Stimulated activated CD4-positive, alpha-beta T cell treated with anti-CD3 and anti-CD28 coated beads, Interleukin-4, amount 100 ng/mL, for 48 hours (primary cell): ENCODE measurements at regions not wholly inside any gene's neighbourhood (a gene's known extent, or its start where the extent isn't known, plus 50 kb on each side); places are given as distances from the start of the nearest gene placed in this dataset.

Experiments used
- DNase-seq, 2 donors: peaks; one replicate each; pipeline ENCODE4 v3.0.0-alpha.2; 2020; ENCODE audit warnings: low read depth in 2 of 2

DNA sequence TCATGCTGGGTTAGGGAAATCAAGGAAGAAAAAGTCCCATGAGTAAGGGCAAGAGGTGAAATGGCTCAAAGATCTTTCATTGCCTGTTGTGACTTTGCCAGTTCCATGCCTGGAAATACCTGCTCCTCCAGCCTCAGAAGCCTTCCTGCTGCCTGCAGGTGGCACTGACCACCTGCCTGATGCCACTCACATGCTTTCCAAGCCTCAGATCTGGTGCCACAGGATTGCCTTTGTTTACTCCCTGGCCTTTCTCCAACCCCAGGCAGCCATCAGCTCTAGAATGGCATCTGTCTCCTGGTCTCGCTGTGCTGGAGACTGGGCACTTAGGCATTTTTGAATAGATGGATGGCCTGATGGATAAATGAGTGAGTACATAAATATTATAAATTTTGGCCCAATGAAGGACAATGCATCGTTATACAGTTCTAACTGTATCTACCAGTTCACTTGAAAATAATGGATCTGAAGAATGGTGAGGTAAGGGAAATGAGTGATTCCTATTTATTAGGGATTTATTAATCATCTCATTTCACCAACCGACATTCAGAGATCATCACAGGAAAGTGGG lies 657.2 kb downstream of the INHBA start:
- DNase-seq: no peak

- DNase-seq: no peak
Observed at GRCh38 chr7:41039981-41040380, 662.9 kb downstream of the INHBA start.

DNA sequence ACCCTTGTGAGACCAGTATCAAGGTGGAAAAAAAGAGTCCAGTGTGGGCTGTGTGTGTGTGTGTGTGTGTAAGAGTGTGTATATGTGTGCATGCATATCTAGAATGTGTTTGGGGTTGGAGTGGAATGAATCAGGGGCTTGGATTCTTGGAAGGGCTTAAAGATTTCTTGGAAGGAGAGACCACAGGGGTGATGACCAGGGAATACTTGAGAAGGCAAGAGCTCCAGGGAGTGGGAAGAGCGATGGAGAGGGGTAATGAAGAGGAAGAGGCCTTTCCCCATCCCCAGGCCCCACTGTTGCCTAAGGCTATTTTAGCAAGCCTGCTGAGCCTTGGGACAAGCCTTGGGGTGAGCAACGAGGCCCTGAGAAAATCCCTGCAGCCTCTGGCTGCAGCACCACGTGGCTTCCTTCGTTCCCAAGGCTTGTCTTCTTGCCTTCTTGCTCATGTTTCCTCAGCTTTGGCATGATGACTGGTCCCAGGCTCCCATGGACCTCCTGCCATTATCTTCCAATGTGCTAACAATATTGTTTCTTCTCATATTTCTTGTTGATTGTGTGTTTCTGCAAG lies 663.4 kb downstream of the INHBA start:
- DNase-seq: no peak

DNA sequence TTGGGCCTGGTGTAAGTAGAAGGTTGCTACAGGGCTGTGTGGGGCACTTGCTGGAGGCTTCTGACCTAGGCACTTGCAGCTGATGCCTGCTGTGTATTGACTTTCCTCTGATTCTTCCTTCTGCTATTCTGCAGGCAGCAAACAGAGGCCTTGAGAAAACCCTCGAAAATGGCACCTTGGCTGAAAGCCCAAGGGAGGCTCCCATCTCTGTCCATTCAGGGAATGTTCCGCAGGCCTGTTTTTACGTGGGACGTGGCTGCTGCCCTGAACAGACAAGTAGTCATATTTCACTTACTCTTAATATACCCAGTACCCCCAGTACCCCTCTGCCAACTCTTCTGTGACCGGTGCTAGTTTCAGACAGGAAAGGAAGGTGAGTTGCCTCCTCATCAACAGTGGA lies 664.7 kb downstream of the INHBA start:
- DNase-seq: no peak

- DNase-seq: no peak
Observed at GRCh38 chr7:41037691-41038090, 665.2 kb downstream of the INHBA start.

DNA sequence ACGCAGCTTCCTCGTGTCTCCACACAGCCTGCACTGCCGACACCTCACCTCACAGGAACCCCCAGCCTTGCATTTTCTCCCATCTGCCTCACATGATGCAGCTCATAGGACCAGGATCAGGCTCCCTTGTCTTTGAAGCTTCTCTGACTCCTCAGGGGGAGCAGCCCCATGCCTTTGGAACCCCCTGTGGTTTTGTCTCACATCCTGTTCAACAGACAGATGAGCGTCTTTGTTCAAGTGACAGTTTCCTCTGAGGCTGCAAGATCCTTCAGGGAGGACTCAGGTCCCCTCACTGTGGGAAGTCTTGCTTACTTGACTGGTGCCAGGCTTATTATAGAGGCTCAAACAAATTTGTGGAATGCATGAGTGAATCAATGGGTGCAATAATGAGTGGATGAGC lies 667.1 kb downstream of the INHBA start:
- DNase-seq: no peak

DNA sequence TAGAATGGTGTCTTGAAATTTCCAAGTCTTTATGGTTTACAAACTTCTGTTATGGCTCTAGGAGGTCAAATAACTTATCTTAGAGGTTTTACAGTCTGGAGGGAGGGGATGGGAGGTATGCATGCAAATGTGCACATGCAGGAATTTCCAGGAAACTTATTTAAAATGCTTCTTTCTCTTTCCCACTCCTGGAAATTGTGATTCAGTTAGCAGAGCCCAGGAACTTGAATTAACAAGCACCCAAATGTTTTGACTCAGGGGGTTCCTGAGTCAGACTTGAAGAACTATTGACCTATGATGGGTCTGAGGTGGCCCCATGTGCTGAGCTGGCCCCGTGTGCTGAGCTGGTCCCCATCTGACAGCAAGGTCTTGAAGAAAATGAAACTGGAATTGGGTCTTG lies 669.4 kb downstream of the INHBA start:
- no peak for DNase-seq

- DNase-seq: no peak
Observed at GRCh38 chr7:41030673-41031072, 672.2 kb downstream of the INHBA start.

DNA sequence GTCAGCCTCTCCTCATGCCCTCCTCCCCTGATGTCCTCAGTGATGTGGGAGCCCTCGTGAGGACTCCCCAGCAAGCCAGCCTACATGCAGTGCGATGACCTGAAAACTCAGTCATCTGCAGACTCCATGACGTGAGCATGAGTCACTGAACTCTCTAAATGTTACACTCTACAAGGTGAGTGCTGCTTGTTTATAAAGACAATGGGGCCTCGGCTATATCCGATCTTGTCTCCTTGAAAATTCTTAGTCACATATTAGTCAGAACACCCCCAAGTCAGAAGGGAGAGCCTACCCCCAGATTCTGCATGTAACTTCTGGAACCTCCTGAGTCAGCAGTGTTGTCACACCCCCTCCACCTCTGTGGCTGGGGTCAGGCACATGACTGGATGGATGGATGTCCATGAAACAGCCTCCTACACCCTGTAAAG lies 673.8 kb downstream of the INHBA start:
- DNase-seq: no peak

DNA sequence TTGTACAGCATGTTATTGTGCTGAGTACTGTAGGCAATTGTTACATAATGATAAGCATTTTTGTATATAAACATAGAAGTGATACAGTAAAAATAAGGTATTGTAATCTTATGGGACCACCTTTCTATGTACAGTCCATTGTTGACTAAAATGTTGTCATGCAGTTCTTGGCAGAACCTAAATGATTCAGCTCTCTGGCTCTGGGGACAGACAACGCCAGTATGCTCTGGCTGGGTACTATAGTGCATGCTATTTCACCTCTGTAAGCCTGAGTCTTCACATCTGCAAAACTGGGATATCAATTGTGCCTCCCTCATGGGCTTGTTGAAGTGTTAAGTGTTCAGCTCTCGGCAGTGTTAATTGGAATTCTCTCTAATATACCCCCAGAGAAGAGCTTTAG lies 674.3 kb downstream of the INHBA start:
- DNase-seq: no peak

- DNase-seq: no peak
Observed at GRCh38 chr7:41027428-41028115, 675.3 kb downstream of the INHBA start.

- DNase-seq: no peak
Observed at GRCh38 chr7:41024126-41024525, 678.8 kb downstream of the INHBA start.

- no peak for DNase-seq
Observed at GRCh38 chr7:41020056-41020455, 682.8 kb downstream of the INHBA start.

DNA sequence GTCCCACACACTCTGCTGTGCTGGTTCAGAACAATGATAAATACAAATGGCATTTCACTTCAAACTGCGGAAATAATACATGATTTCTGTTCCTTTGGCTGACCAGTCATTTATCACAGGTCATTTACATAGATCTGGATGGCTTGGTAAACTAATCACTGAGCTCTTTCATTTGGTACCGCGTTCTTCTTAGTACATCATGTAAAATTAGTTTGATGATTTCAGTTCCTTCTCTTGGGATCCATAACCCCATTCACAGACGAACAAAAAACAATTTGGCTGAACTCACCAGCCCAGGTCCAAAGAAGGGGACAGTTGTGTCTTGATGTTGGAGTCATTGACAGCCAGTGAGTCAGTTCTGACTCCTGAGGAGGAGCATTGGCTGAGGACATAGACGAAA lies 689.8 kb downstream of the INHBA start:
- DNase-seq: no peak

DNA sequence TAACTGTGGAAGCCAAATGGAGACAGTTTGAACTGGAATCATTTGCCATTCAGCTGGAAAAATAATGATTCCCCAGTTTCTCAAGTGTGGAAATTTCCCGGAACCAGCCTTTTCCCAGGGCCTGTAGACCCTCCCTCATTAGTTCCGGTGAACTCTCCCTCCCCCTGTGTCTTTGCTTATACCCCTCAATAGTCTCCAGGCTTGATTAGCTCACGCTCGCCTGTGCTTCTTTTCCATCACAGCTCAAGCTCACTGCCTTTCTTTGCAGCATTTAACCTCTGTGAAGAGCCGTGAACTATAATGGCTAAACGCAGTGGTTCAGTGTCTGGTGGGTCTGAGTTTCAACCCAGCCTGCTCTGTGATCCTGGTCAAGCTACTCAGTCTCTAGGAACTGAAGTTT lies 690.8 kb downstream of the INHBA start:
- no peak for DNase-seq

- no peak for DNase-seq
Observed at GRCh38 chr7:41010967-41011366, 691.9 kb downstream of the INHBA start.

DNA sequence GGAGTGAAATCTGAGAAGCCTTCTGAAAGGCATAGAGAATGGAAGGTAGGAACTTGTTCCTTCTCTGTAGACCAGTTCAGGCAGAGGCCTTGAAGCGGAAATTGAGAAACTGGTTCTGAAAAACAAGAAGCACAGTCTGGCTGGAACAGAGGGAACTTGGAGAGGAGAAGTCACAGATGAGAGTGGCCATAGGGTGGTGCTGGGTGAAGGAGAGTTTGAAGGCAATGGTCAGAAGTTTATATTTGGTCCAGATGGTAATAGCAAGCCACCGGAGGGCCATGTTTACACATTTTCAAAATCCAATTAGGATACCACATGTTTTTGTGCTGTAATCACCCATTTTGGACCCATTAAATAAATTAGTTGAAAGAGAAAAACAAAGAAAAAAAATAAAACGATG lies 692.5 kb downstream of the INHBA start:
- no peak for DNase-seq

GRCh38 chr7:41007811-41008210 lies 695.1 kb downstream of the INHBA start:
- no peak for DNase-seq

DNA sequence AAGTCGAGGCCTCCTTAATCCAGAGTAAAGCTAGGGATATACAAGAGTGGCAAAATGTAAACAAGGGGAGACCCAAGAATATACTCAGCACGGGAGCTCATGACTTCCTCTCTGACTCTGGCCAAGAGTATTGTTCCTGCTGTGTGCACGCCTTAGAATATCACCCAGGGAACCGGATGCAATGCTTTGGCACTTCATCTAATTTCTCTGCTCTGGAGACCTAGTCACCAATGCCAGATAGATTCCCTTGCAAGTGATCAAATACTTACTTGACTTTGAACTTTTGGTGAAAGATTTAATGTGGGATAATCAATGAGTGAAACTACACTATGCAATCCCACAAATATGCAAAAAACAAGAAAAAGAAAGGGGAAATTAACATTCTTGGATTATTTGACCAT lies 695.5 kb downstream of the INHBA start:
- DNase-seq: no peak

GRCh38 chr7:41006306-41006995 lies 696.4 kb downstream of the INHBA start:
- DNase-seq: no peak

DNA sequence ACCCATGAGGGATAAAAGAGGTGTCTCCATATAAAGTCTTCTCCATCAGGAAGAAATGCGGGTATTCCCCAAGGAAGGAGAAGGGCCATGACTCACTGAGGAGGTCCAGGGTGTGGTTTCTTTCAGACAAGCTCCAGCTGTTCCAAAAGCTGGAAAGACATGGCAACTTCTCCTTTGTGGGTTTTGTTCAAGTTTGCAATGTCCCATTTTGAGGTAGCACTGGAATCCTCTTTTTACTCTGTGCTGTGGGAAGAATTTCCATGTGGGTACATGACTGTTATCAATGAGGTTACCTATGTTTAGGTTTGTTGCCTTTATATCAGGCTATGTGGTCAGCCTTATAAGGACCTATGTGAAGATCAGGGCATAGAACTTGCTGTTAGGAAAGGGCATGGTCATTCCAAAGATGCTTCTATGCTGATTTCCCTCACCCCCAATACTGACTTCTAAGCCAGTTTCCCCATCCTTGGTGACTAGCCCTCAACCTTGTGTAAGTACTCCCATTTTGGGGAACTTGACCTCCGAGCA lies 697.5 kb downstream of the INHBA start:
- no peak for DNase-seq

DNA sequence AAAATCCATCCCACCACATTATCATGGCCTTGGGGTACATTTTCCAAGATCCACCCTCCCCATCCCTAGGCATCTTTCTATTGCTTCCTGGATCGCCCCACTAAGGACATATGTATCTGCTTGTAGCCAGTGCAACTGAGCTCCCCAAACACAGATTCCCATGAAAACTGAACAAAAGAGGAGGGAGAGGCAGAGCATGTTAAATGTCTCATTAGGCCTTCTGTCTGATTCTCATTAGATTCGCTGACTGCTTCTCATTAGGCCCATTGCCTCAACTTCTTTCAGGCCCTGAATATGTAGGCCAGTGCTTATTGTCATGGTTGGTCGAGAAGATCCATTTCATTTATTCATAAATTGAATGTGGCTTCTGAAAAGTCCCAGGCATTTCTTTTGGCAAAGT lies 698.9 kb downstream of the INHBA start:
- no peak for DNase-seq

GRCh38 chr7:41003611-41003940 lies 699.3 kb downstream of the INHBA start:
- DNase-seq: no peak
